Prostate gland (tissue), 2 donors: ENCODE measurements at regions not wholly inside any gene's neighbourhood (a gene's known extent, or its start where the extent isn't known, plus 50 kb on each side); places are given as distances from the start of the nearest gene placed in this dataset.

Source experiments
- CTCF ChIP-seq, 4 experiments: fragments of 200-600 bp in 2 of 4; fragments of 450-650 bp in 2 of 4; sonication (generic) in 2 of 4; IDR thresholded peaks; 1 replicate in 3 of 4; 2 replicates in 1 of 4; pipeline ENCODE4 v1.5.1; 2016 to 2019; ENCODE audit warnings: antibody characterized with exemption in 4 of 4, mild to moderate bottlenecking in 2 of 4, moderate library complexity in 2 of 4
- POLR2A ChIP-seq: fragments of 450-650 bp; IDR thresholded peaks from one replicate; pipeline ENCODE4 v1.6.1; 2016; ENCODE audit warnings: antibody characterized with exemption, mild to moderate bottlenecking

- TF ChIP-seq CTCF (IDR thresholded peaks at IDR 0.05) (no peak), POLR2A (no peak)
These were observed 386.4 kb downstream of the BCL11A start for GRCh38 chr2:60167089-60167488.
